Ovary (tissue), 3 donors: ENCODE measurements at regions not wholly inside any gene's neighbourhood (a gene's known extent, or its start where the extent isn't known, plus 50 kb on each side); places are given as distances from the start of the nearest gene placed in this dataset.

Experiments used
- CTCF ChIP-seq, 3 donors: fragments of 450-650 bp in 2 of 3; fragments of 200-600 bp in 1 of 3; IDR thresholded peaks; one replicate each; pipeline versions ENCODE4 v1.5.1 to v1.8.0; 2016 to 2022; ENCODE audit warnings: antibody characterized with exemption in 3 of 3, mild to moderate bottlenecking in 1 of 3
- EP300 ChIP-seq: sonication (generic); formaldehyde crosslinking; IDR thresholded peaks from one replicate; pipeline ENCODE4 v1.6.1; 2017; ENCODE audit warnings: antibody characterized with exemption
- POLR2A ChIP-seq: fragments of 450-650 bp; IDR thresholded peaks from one replicate; pipeline ENCODE4 v1.6.1; 2017; ENCODE audit warnings: antibody characterized with exemption, mild to moderate bottlenecking, moderate library complexity
- donor health status: DM: no; HTN: no; CAD: no.

- TF ChIP-seq CTCF (IDR thresholded peaks at IDR 0.05) (no peak), POLR2A (no peak), EP300 (no peak)
These were observed 155.2 kb downstream of the TMEM18 start for GRCh38 chr2:521853-522530.
